Endodermal cell (in vitro differentiated cells): ENCODE measurements at regions not wholly inside any gene's neighbourhood (a gene's known extent, or its start where the extent isn't known, plus 50 kb on each side); places are given as distances from the start of the nearest gene placed in this dataset.

Experiments used
- DNase-seq: peaks from one replicate; pipeline ENCODE4 v3.0.0-alpha.2; 2017
- H3K27ac ChIP-seq: 2 replicates; pipeline ENCODE4 v1.5.1; 2013; ENCODE audit warnings: mild to moderate bottlenecking, low read depth, low read length, moderate library complexity
- H3K27me3 ChIP-seq: 2 replicates; pipeline ENCODE4 v1.6.1; 2013; ENCODE audit warnings: mild to moderate bottlenecking, low read length, moderate library complexity; ENCODE audit not compliant: insufficient read depth, control insufficient read depth, poor library complexity, severe bottlenecking
- H3K36me3 ChIP-seq: 2 replicates; pipeline ENCODE4 v1.7.0; 2013; ENCODE audit warnings: mild to moderate bottlenecking, low read length, moderate library complexity; ENCODE audit not compliant: control insufficient read depth, insufficient read depth
- H3K4me1 ChIP-seq: one replicate; pipeline ENCODE4 v1.7.0; 2013; ENCODE audit warnings: low read length; ENCODE audit not compliant: control insufficient read depth, insufficient read depth
- H3K4me3 ChIP-seq: 2 replicates; pipeline ENCODE4 v1.5.1; 2013; ENCODE audit warnings: mild to moderate bottlenecking, low read length, moderate library complexity
- H3K9ac ChIP-seq: 2 replicates; pipeline ENCODE4 v1.6.1; 2013; ENCODE audit warnings: mild to moderate bottlenecking, low read length, moderate library complexity; ENCODE audit not compliant: poor library complexity, severe bottlenecking; ENCODE audit errors: extremely low read depth
- H3K9me3 ChIP-seq: 2 replicates; pipeline ENCODE4 v1.6.1; 2013; ENCODE audit warnings: mild to moderate bottlenecking, low read length, moderate library complexity; ENCODE audit not compliant: control insufficient read depth
- H3K27ac Mint-ChIP-seq: 2 replicates; pipeline ENCODE4 v1.8.0; 2020; ENCODE audit warnings: mixed read lengths
- H3K27me3 Mint-ChIP-seq: 2 replicates; pipeline ENCODE4 v1.8.0; 2021; ENCODE audit warnings: mild to moderate bottlenecking, mixed read lengths; ENCODE audit not compliant: insufficient read depth
- H3K36me3 Mint-ChIP-seq: 2 replicates; pipeline ENCODE4 v1.8.0; 2020; ENCODE audit warnings: low read depth, mixed read lengths
- H3K4me1 Mint-ChIP-seq: 2 replicates; pipeline ENCODE4 v1.8.0; 2020; ENCODE audit warnings: mixed read lengths
- H3K4me3 Mint-ChIP-seq: 2 replicates; pipeline ENCODE4 v1.8.0; 2020; ENCODE audit warnings: mild to moderate bottlenecking, moderate library complexity, mixed read lengths
- H3K9me3 Mint-ChIP-seq: 2 replicates; pipeline ENCODE4 v1.8.0; 2020; ENCODE audit warnings: mild to moderate bottlenecking, mixed read lengths
- CTCF ChIP-seq: fragments of 200-600 bp; sonication (generic); conservative IDR thresholded peaks from 2 replicates; pipeline ENCODE4 v1.5.0; 2021; ENCODE audit warnings: antibody characterized with exemption, mild to moderate bottlenecking
- WGBS, 2 experiments: methylation state at CpG; one replicate each; pipeline versions ENCODE4 v1.1.5 to v1.1.7; 2013; ENCODE audit warnings: missing lambda C conversion rate in 2 of 2, mixed read lengths in 1 of 2; ENCODE audit not compliant: insufficient coverage in 1 of 2, insufficient read length in 1 of 2; 5-methylcytosine and 5-hydroxymethylcytosine counted together

- Mint-ChIP-seq H3K4me3 (no peak overlapping the region), H3K4me1 (no peaks in the 10 kb centered on the region), H3K36me3 (no peaks in the 10 kb centered on the region), H3K27me3 (no peaks in the 10 kb centered on the region), H3K9me3 (no peaks in the 10 kb centered on the region), H3K27ac (no peak overlapping the region)
- no peak overlapping the region for H3K27ac ChIP-seq
- H3K4me3 ChIP-seq = no peak overlapping the region
- H3K4me1 ChIP-seq = no peaks in the 10 kb centered on the region
- no peak for TF ChIP-seq CTCF
- DNase-seq = no peak
- H3K27me3 ChIP-seq = peaks cover 6% of the 10 kb centered on the region
- WGBS, 2 experiments = 82 to 100% methylated on average over 1 to 2 of the region's 2 CpGs
- no peaks in the 10 kb centered on the region for H3K9me3 ChIP-seq
- H3K36me3 ChIP-seq = no peaks in the 10 kb centered on the region
- no peak overlapping the region for H3K9ac ChIP-seq
These were observed 51.6 kb upstream of the OR4E1 start for GRCh38 chr14:21725250-21725649.

- H3K9me3 ChIP-seq = no peaks in the 10 kb centered on the region
- no peak overlapping the region for H3K27ac Mint-ChIP-seq
- no peak overlapping the region for H3K9ac ChIP-seq
- TF ChIP-seq CTCF = no peak
- H3K27me3 Mint-ChIP-seq = no peaks in the 10 kb centered on the region
- no peaks in the 10 kb centered on the region for H3K36me3 Mint-ChIP-seq
- no peaks in the 10 kb centered on the region for H3K4me1 ChIP-seq
- no peaks in the 10 kb centered on the region for H3K4me1 Mint-ChIP-seq
- WGBS, 2 experiments = 86 to 90% methylated on average over 6 to 8 of the region's 8 CpGs
- no peak for DNase-seq
- H3K36me3 ChIP-seq = no peaks in the 10 kb centered on the region
- H3K9me3 Mint-ChIP-seq = no peaks in the 10 kb centered on the region
- H3K4me3 Mint-ChIP-seq = no peak overlapping the region
- H3K27ac ChIP-seq = no peak overlapping the region
- H3K27me3 ChIP-seq = peaks cover 6% of the 10 kb centered on the region
- no peak overlapping the region for H3K4me3 ChIP-seq
These were observed 50.7 kb upstream of the OR4E1 start for GRCh38 chr14:21724090-21724973.

- Mint-ChIP-seq H3K27ac (no peak overlapping the region), H3K4me1 (no peaks in the 10 kb centered on the region), H3K36me3 (no peaks in the 10 kb centered on the region), H3K27me3 (peaks cover 2% of the 10 kb centered on the region), H3K9me3 (no peaks in the 10 kb centered on the region), H3K4me3 (no peak overlapping the region)
- no peak overlapping the region for H3K4me3 ChIP-seq
- no peaks in the 10 kb centered on the region for H3K4me1 ChIP-seq
- 42 to 53% methylated on average over 11 to 14 of the region's 14 CpGs for WGBS, 2 experiments
- peaks cover 6% of the 10 kb centered on the region for H3K27me3 ChIP-seq
- no peak overlapping the region for H3K9ac ChIP-seq
- peak; percentile 94 for DNase-seq
- H3K36me3 ChIP-seq = no peaks in the 10 kb centered on the region
- H3K27ac ChIP-seq = no peak overlapping the region
- TF ChIP-seq CTCF = peak; percentile 86
- H3K9me3 ChIP-seq = no peaks in the 10 kb centered on the region
These were observed 49.9 kb upstream of the OR4E1 start for GRCh38 chr14:21723431-21724045.
